ENCODE measurements at regions not wholly inside any gene's neighbourhood (a gene's known extent, or its start where the extent isn't known, plus 50 kb on each side); places are given as distances from the start of the nearest gene placed in this dataset.

DNA sequence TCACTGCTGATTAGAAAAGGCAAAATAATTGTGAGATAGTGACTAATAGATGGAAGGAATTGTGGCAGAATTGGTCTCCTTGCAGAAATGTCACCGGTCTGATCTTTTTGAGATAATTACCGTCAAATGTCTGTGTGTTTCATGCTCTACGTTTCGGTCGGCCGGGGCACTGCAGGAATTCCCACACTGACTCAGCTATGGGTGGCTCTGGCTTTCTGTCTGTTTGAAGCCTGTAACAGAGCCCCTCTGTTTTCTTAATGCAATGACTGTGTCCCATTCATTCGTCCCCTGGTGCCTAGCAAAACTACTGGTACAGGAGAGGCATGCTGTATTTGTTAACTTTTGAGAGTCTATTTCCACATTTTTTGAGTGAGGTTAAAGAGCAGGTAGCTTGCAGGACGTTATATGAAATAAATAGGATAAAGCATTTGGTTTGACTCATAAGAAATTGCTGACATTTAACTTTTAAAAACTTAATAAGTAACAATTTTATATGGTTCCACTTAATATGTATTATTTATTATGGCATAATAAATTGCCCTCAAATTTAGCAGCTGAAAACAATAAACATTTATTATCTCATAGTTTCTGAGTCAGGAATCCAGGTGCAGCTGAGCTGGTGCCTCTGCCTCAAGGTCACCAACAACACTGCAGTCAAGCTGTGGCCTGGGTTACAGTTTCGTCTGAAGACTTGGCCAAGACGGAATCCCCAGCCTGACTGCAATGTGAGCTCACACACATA is 53.3 kb upstream of the CTBP2 start:
- H3K36me3 Mint-ChIP-seq (ENCODE audit: low read depth) = no peaks in the 10 kb centered on the region
- no peaks in the 10 kb centered on the region for H3K4me1 Mint-ChIP-seq
- DNase-seq (no peak), ATAC-seq (no peak)
- peaks cover 3% of the 10 kb centered on the region for H3K9me3 Mint-ChIP-seq
- H3K4me3 Mint-ChIP-seq = no peak overlapping the region
- H3K27me3 Mint-ChIP-seq = no peaks in the 10 kb centered on the region
- H3K27ac Mint-ChIP-seq = no peak overlapping the region

GRCh38 chr10:125212150-125212809 is 51.9 kb upstream of the CTBP2 start:
- Mint-ChIP-seq H3K4me1 (no peaks in the 10 kb centered on the region), H3K27me3 (peaks cover 2% of the 10 kb centered on the region), H3K27ac (no peak overlapping the region), H3K36me3 (ENCODE audit: low read depth) (no peaks in the 10 kb centered on the region), H3K9me3 (peaks cover 3% of the 10 kb centered on the region), H3K4me3 (no peak overlapping the region)
- ATAC-seq (no peak), DNase-seq (no peak)
